Fibroblast of lung (primary cell): ENCODE measurements at regions not wholly inside any gene's neighbourhood (a gene's known extent, or its start where the extent isn't known, plus 50 kb on each side); places are given as distances from the start of the nearest gene placed in this dataset.
A peak's percentile ranks its signal among the peaks of the same experiment; 100 is the strongest.

Source experiments
- DNase-seq, 2 donors: peaks; one replicate each; pipeline versions ENCODE4 v3.0.0 to v3.0.0-alpha.2; 2010; ENCODE audit warnings: low read depth in 2 of 2
- H2AFZ ChIP-seq: 2 replicates; pipeline ENCODE4 v1.5.1; 2012; ENCODE audit warnings: low read length, control low read depth, inconsistent platforms
- H3K27ac ChIP-seq: 2 replicates; pipeline ENCODE4 v1.5.1; 2011; ENCODE audit warnings: low read length, control low read depth; ENCODE audit not compliant: insufficient read depth
- H3K27me3 ChIP-seq: 2 replicates; pipeline ENCODE4 v1.5.1; 2011; ENCODE audit warnings: mild to moderate bottlenecking, low read length; ENCODE audit not compliant: control insufficient read depth, insufficient read depth
- H3K36me3 ChIP-seq: 2 replicates; pipeline ENCODE4 v1.5.1; 2011; ENCODE audit warnings: low read length; ENCODE audit not compliant: control insufficient read depth, insufficient read depth
- H3K4me1 ChIP-seq: 2 replicates; pipeline ENCODE4 v1.5.1; 2011; ENCODE audit warnings: low read length; ENCODE audit not compliant: control insufficient read depth, insufficient read depth; ENCODE audit errors: extremely low read depth
- H3K4me2 ChIP-seq: 2 replicates; pipeline ENCODE4 v1.5.1; 2011; ENCODE audit warnings: low read length, control low read depth; ENCODE audit not compliant: insufficient read depth; ENCODE audit errors: extremely low read depth
- H3K4me3 ChIP-seq, 4 experiments: fragments of 200-600 bp in 1 of 4; sonication (generic) in 1 of 4; replicated peaks in 1 of 4; 2 replicates each; pipeline ENCODE4 v1.5.1; 2011 to 2016; ENCODE audit warnings: low read length in 4 of 4, low read depth in 3 of 4, mild to moderate bottlenecking in 3 of 4, control low read depth in 2 of 4, inconsistent platforms in 1 of 4, mixed read lengths in 1 of 4; ENCODE audit not compliant: insufficient read depth in 1 of 4; ENCODE audit errors: control extremely low read depth in 1 of 4
- H3K79me2 ChIP-seq: 2 replicates; pipeline ENCODE4 v1.5.1; 2012; ENCODE audit warnings: mild to moderate bottlenecking, low read length, inconsistent platforms; ENCODE audit not compliant: control insufficient read depth, insufficient read depth
- H3K9ac ChIP-seq: 2 replicates; pipeline ENCODE4 v1.5.1; 2011; ENCODE audit warnings: mild to moderate bottlenecking, low read length, control low read depth; ENCODE audit not compliant: insufficient read depth
- H3K9me3 ChIP-seq: 2 replicates; pipeline ENCODE4 v1.5.1; 2012; ENCODE audit warnings: low read depth, low read length; ENCODE audit not compliant: control insufficient read depth, insufficient read depth
- H4K20me1 ChIP-seq: 2 replicates; pipeline ENCODE4 v1.5.1; 2011; ENCODE audit warnings: low read length; ENCODE audit not compliant: control insufficient read depth, insufficient read depth; ENCODE audit errors: extremely low read depth
- EZH2 ChIP-seq: IDR thresholded peaks from 2 replicates; pipeline ENCODE4 v1.5.1; 2012; ENCODE audit warnings: low read length, control low read depth, mild to moderate bottlenecking; ENCODE audit errors: missing control alignments
- TF ChIP-seq, protein P1 (sequence below), 2 donors: IDR thresholded peaks in 1 of 2; conservative IDR thresholded peaks in 1 of 2; 1 replicate in 1 of 2; 2 replicates in 1 of 2; pipeline ENCODE4 v1.5.1; 2011 to 2012; ENCODE audit warnings: low read length in 2 of 2, control low read depth in 1 of 2, inconsistent platforms in 1 of 2, low read depth in 1 of 2, mild to moderate bottlenecking in 1 of 2

DNA sequence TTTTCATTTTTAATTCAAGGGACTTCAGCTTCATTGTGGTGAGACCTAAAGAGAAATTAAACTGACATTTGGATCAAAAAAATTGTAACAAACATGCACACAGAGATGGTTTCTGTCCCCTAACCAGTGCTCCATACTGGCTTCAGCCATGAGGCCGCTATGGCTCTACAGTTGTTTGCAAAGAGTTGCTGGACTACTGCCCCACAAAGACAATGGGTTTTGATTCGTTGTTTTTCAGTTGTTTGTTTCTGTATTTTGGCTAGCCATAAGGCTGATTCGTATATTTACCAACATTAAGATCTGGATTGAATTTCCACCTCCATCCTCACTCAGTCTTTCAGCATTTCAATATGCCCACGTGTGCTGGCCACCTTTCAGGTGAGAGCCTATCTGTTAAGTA, 163.7 kb upstream of the KIF2A start:
- H3K4me2 ChIP-seq = no peak overlapping the region
- no peak for DNase-seq

DNA sequence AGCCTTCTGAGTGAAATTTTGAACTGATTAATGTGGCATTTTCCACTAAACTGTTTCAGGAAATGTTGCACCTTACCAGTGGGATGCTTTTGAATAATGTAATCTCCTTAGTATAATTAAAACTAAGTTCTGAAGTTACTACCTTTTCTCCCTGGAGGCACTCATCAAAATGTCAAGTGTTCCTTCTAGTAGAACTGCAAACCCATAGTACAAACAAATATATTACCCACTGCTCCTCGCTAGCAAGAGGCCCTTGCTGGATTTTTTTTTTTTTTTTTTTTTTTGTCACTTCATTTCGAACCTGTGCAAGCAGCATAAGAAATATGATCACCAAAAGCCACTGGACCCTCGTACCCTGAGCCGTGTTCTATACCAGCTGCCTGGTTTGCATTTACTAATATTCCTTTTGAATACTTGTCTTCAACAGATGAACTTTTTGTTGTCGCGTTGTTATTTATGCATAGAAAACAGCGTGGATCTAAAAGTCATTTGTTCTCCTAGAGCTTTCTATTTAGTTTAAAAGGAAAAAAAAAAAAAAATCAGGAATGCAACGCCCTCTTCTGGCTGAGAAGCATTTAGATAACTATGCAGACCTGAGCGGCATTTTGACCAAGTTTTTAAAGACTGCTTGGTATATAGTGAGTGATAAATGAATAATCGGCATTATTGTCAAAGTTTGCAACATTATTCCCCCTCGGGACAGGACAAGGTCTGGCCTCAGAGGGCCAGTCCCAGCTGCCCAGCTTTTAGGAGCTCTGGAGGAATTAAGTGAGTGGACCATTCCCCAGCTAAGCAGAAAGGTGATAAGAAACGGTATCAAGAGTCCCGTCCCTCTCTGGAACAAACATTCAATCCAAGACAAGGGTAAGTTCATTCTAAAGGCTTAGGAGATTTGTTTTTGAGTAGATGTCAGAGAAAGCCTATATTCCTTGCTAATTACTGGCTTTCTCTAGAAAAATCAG, 162.5 kb upstream of the KIF2A start:
- no peaks in the 10 kb centered on the region for H3K79me2 ChIP-seq
- H3K4me3 ChIP-seq = peak overlapping the region in 1 of 4 experiments; percentile 40
- no peaks in the 10 kb centered on the region for H3K4me1 ChIP-seq
- H3K9ac ChIP-seq = no peak overlapping the region
- no peak overlapping the region for H2AFZ ChIP-seq
- TF ChIP-seq EZH2 = no peak
- TF ChIP-seq, protein P1, sequence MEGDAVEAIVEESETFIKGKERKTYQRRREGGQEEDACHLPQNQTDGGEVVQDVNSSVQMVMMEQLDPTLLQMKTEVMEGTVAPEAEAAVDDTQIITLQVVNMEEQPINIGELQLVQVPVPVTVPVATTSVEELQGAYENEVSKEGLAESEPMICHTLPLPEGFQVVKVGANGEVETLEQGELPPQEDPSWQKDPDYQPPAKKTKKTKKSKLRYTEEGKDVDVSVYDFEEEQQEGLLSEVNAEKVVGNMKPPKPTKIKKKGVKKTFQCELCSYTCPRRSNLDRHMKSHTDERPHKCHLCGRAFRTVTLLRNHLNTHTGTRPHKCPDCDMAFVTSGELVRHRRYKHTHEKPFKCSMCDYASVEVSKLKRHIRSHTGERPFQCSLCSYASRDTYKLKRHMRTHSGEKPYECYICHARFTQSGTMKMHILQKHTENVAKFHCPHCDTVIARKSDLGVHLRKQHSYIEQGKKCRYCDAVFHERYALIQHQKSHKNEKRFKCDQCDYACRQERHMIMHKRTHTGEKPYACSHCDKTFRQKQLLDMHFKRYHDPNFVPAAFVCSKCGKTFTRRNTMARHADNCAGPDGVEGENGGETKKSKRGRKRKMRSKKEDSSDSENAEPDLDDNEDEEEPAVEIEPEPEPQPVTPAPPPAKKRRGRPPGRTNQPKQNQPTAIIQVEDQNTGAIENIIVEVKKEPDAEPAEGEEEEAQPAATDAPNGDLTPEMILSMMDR (conservative IDR thresholded peaks at IDR 0.05 in 1 of 2, IDR thresholded peaks at IDR 0.05 in 1 of 2; ENCODE audit: low read depth in 1 of 2, low read length in 2 of 2) = peak; percentile 55 to 61
- H4K20me1 ChIP-seq = no peaks in the 10 kb centered on the region
- H3K4me2 ChIP-seq = peak overlapping the region; percentile 13
- H3K36me3 ChIP-seq = no peaks in the 10 kb centered on the region
- no peaks in the 10 kb centered on the region for H3K27me3 ChIP-seq
- H3K27ac ChIP-seq = no peak overlapping the region
- DNase-seq = peak; percentile 22 to 57
- no peaks in the 10 kb centered on the region for H3K9me3 ChIP-seq

More for the DNA sequence above, 163.7 kb upstream of the KIF2A start:
- no peaks in the 10 kb centered on the region for H3K36me3 ChIP-seq
- H3K9ac ChIP-seq = no peak overlapping the region
- H3K79me2 ChIP-seq = no peaks in the 10 kb centered on the region
- H3K9me3 ChIP-seq = no peaks in the 10 kb centered on the region
- no peaks in the 10 kb centered on the region for H3K4me1 ChIP-seq
- H3K4me3 ChIP-seq = no peak overlapping the region
- no peaks in the 10 kb centered on the region for H3K27me3 ChIP-seq
- no peak overlapping the region for H3K27ac ChIP-seq
- TF ChIP-seq EZH2 = no peak
- TF ChIP-seq, protein P1 (conservative IDR thresholded peaks at IDR 0.05 in 1 of 2, IDR thresholded peaks at IDR 0.05 in 1 of 2; ENCODE audit: low read depth in 1 of 2, low read length in 2 of 2) = no peak
- H4K20me1 ChIP-seq = no peaks in the 10 kb centered on the region
- H2AFZ ChIP-seq = no peak overlapping the region

DNA sequence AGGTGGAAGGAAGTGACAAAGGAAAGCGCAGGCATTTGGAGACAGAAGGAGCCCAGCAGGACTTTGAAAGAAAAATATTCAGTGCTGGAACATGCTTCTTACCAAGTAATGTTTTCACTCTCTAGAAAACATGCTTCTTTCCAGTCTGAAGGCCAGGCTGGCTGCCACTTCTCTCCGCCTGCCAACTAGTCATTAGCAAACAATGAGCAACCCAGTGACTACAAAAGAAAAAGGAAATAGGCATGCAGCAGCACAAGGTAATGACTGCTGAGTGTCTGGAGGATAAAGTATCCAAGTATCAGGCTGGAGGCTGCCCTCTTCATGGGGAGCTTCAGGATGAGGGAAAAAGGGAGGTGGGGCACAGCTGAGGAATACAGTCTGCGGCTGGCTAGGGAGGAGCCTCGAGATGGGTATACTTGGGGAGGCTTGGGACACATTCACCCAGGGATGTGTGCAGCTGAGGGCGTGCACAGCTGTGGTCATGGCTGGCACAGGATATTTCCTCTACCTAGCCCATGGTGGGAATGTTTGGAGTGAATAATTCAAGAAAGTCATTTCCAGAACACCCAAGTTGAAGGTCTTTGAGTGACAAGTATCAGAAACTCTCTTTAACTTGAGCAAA, 161.5 kb upstream of the KIF2A start:
- Histone ChIP-seq H2AFZ (no peak overlapping the region), H3K79me2 (no peaks in the 10 kb centered on the region), H3K36me3 (no peaks in the 10 kb centered on the region), H3K27ac (no peak overlapping the region), H3K4me3 (no peak overlapping the region), H3K9ac (no peak overlapping the region), H3K4me1 (no peaks in the 10 kb centered on the region), H3K4me2 (no peak overlapping the region), H3K9me3 (no peaks in the 10 kb centered on the region), H3K27me3 (no peaks in the 10 kb centered on the region), H4K20me1 (no peaks in the 10 kb centered on the region)
- TF ChIP-seq EZH2 = no peak
- TF ChIP-seq, protein P1 (conservative IDR thresholded peaks at IDR 0.05 in 1 of 2, IDR thresholded peaks at IDR 0.05 in 1 of 2; ENCODE audit: low read depth in 1 of 2, low read length in 2 of 2) = no peak
- peak in 1 of 2 donors; percentile 55 for DNase-seq
